IMR-90 (cell line): ENCODE measurements at regions not wholly inside any gene's neighbourhood (a gene's known extent, or its start where the extent isn't known, plus 50 kb on each side); places are given as distances from the start of the nearest gene placed in this dataset.

ENCODE experiments used
- ATAC-seq: fragments of 200-7000 bp; cut with Tn5 transposase; 2 replicates; pipeline ENCODE4 v1.9.1; 2020; ENCODE audit warnings: low read depth, mild to moderate bottlenecking, moderate library complexity
- BruUV-seq: library from RNA; stranded (reverse); fragments of 400-500 nt; replicated peaks from 2 replicates; lab custom pipeline; 2021; lab: Mats Ljungman, UMichigan
- CTCF ChIA-PET: fragments of 300-600 bp; formaldehyde crosslinking; extraction: SDS; loops from one replicate; lab custom pipeline; 2021; ENCODE audit warnings: antibody characterized with exemption; lab: Yijun Ruan, JAX
- POLR2A ChIA-PET: fragments of 300-600 bp; sonication (Branson Sonifier 250); formaldehyde crosslinking; loops from one replicate; lab custom pipeline; 2022; ENCODE audit warnings: antibody characterized with exemption; ENCODE audit not compliant: unreplicated experiment; lab: Charles Lee
- DNase-seq: peaks from one replicate; pipeline ENCODE4 v3.0.0; 2013
- H2AFZ ChIP-seq: replicated peaks from 2 replicates; pipeline ENCODE3; 2013; ENCODE audit warnings: low read length, mild to moderate bottlenecking; ENCODE audit not compliant: poor library complexity
- H2AK5ac ChIP-seq: 2 replicates; pipeline ENCODE4 v1.6.1; 2013; ENCODE audit warnings: low read depth, low read length, inconsistent platforms
- H2AK9ac ChIP-seq: replicated peaks from 2 replicates; pipeline ENCODE3; 2013; ENCODE audit warnings: mild to moderate bottlenecking, low read depth, low read length, moderate library complexity; ENCODE audit not compliant: poor library complexity
- H2BK120ac ChIP-seq: 2 replicates; pipeline ENCODE4 v1.6.1; 2013; ENCODE audit warnings: low read depth, low read length, inconsistent platforms
- H2BK15ac ChIP-seq: 3 replicates; pipeline ENCODE4 v1.6.1; 2013; ENCODE audit warnings: low read depth, low read length, inconsistent platforms
- H2BK20ac ChIP-seq: 2 replicates; pipeline ENCODE4 v1.6.1; 2013; ENCODE audit warnings: low read depth, mild to moderate bottlenecking, inconsistent platforms, low read length, moderate library complexity
- H2BK5ac ChIP-seq: 2 replicates; pipeline ENCODE4 v1.6.1; 2013; ENCODE audit warnings: mild to moderate bottlenecking, low read depth, low read length, inconsistent platforms; ENCODE audit not compliant: poor library complexity, severe bottlenecking
- H3K14ac ChIP-seq: replicated peaks from 2 replicates; pipeline ENCODE4 v1.6.1; 2013; ENCODE audit warnings: low read depth, low read length, inconsistent platforms
- H3K18ac ChIP-seq: 2 replicates; pipeline ENCODE4 v1.6.1; 2013; ENCODE audit warnings: low read depth, low read length, control low read depth
- H3K23ac ChIP-seq: 2 replicates; pipeline ENCODE4 v1.6.1; 2013; ENCODE audit warnings: low read depth, low read length, inconsistent platforms
- H3K27ac ChIP-seq: 2 replicates; pipeline ENCODE4 v1.5.1; 2013; ENCODE audit warnings: mild to moderate bottlenecking, control low read depth, low read length; ENCODE audit not compliant: insufficient read depth
- H3K27me3 ChIP-seq: 2 replicates; pipeline ENCODE4 v1.6.1; 2013; ENCODE audit warnings: low read length; ENCODE audit not compliant: control insufficient read depth, insufficient read depth
- H3K36me3 ChIP-seq: 2 replicates; pipeline ENCODE4 v1.6.1; 2013; ENCODE audit warnings: low read length, mixed read lengths; ENCODE audit not compliant: control insufficient read depth, insufficient read depth
- H3K4ac ChIP-seq: 2 replicates; pipeline ENCODE4 v1.6.1; 2013; ENCODE audit warnings: low read depth, low read length, inconsistent platforms
- H3K4me1 ChIP-seq: 2 replicates; pipeline ENCODE4 v1.6.1; 2013; ENCODE audit warnings: low read length, mixed read lengths; ENCODE audit not compliant: control insufficient read depth, insufficient read depth
- H3K4me2 ChIP-seq: 2 replicates; pipeline ENCODE4 v1.6.1; 2013; ENCODE audit warnings: low read depth, mild to moderate bottlenecking, control low read depth, low read length, moderate library complexity
- H3K4me3 ChIP-seq: 2 replicates; pipeline ENCODE4 v1.5.1; 2013; ENCODE audit warnings: low read depth, mild to moderate bottlenecking, control low read depth, low read length, moderate library complexity; ENCODE audit not compliant: insufficient read depth
- H3K56ac ChIP-seq: 2 replicates; pipeline ENCODE4 v1.6.1; 2013; ENCODE audit warnings: low read length, inconsistent platforms; ENCODE audit not compliant: insufficient read depth; ENCODE audit errors: extremely low read depth
- H3K79me1 ChIP-seq, 2 experiments: 2 replicates each; pipeline ENCODE4 v1.6.1; 2013; ENCODE audit warnings: low read length in 2 of 2, inconsistent platforms in 1 of 2, low read depth in 1 of 2
- H3K9ac ChIP-seq: 2 replicates; pipeline ENCODE4 v1.6.1; 2013; ENCODE audit warnings: low read depth, low read length, control low read depth
- H3K9me1 ChIP-seq: 2 replicates; pipeline ENCODE4 v1.6.1; 2013; ENCODE audit warnings: low read length, inconsistent platforms; ENCODE audit not compliant: insufficient read depth
- H3K9me3 ChIP-seq: 2 replicates; pipeline ENCODE4 v1.6.1; 2013; ENCODE audit warnings: low read length; ENCODE audit not compliant: control insufficient read depth, insufficient read depth
- H4K20me1 ChIP-seq: 2 replicates; pipeline ENCODE4 v1.6.1; 2013; ENCODE audit warnings: low read length, inconsistent platforms; ENCODE audit not compliant: insufficient read depth
- H4K5ac ChIP-seq: 2 replicates; pipeline ENCODE4 v1.6.1; 2013; ENCODE audit warnings: mild to moderate bottlenecking, low read depth, low read length, control low read depth
- H4K8ac ChIP-seq, 2 experiments: 2 replicates each; pipeline ENCODE4 v1.6.1; 2013; ENCODE audit warnings: low read depth in 2 of 2, low read length in 2 of 2, control low read depth in 1 of 2, inconsistent platforms in 1 of 2
- H4K91ac ChIP-seq: 2 replicates; pipeline ENCODE4 v1.6.1; 2013; ENCODE audit warnings: low read depth, low read length, inconsistent platforms; ENCODE audit not compliant: insufficient read depth
- BHLHE40 ChIP-seq: fragments of 150-350 bp; IDR thresholded peaks from 2 replicates; pipeline ENCODE4 v1.6.1; 2016; ENCODE audit warnings: mild to moderate bottlenecking, low read depth, low read length
- CHD1 ChIP-seq: IDR thresholded peaks from 2 replicates; pipeline ENCODE4 v1.6.1; 2012; ENCODE audit warnings: low read depth, low read length, improper control_type of control experiment
- CTCF ChIP-seq: conservative IDR thresholded peaks from 2 replicates; pipeline ENCODE4 v1.5.1; 2012; ENCODE audit warnings: mild to moderate bottlenecking, low read depth, low read length, improper control_type of control experiment
- ELK1 ChIP-seq: fragments of 150-350 bp; IDR thresholded peaks from 2 replicates; pipeline ENCODE4 v1.6.1; 2016; ENCODE audit warnings: low read depth, mild to moderate bottlenecking, low read length, moderate library complexity, borderline replicate concordance
- FOS ChIP-seq: fragments of 150-350 bp; IDR thresholded peaks from 2 replicates; pipeline ENCODE4 v1.6.1; 2016; ENCODE audit warnings: low read depth, low read length
- MAFK ChIP-seq: IDR thresholded peaks from 2 replicates; pipeline ENCODE4 v1.6.1; 2012; ENCODE audit warnings: low read depth, low read length, improper control_type of control experiment
- MAZ ChIP-seq: IDR thresholded peaks from 2 replicates; pipeline ENCODE4 v1.6.1; 2012; ENCODE audit warnings: low read depth, mild to moderate bottlenecking, low read length, improper control_type of control experiment, moderate library complexity, borderline replicate concordance
- MXI1 ChIP-seq: IDR thresholded peaks from 2 replicates; pipeline ENCODE4 v1.6.1; 2012; ENCODE audit warnings: low read depth, mild to moderate bottlenecking, low read length, moderate library complexity, borderline replicate concordance
- NFE2L2 ChIP-seq: fragments of 150-350 bp; IDR thresholded peaks from 2 replicates; pipeline ENCODE4 v1.6.1; 2016; ENCODE audit warnings: low read depth, mild to moderate bottlenecking, low read length
- POLR2A ChIP-seq: IDR thresholded peaks from 2 replicates; pipeline ENCODE4 v1.6.1; 2012; ENCODE audit warnings: mild to moderate bottlenecking, low read depth, low read length
- RAD21 ChIP-seq: IDR thresholded peaks from 2 replicates; pipeline ENCODE4 v1.6.1; 2012; ENCODE audit warnings: low read length, improper control_type of control experiment
- RCOR1 ChIP-seq: IDR thresholded peaks from 2 replicates; pipeline ENCODE4 v1.6.1; 2012; ENCODE audit warnings: mild to moderate bottlenecking, low read length, improper control_type of control experiment; ENCODE audit not compliant: insufficient replicate concordance
- SMC3 ChIP-seq: fragments of 150-350 bp; IDR thresholded peaks from 2 replicates; pipeline ENCODE4 v1.6.1; 2016; ENCODE audit warnings: low read depth, mild to moderate bottlenecking, antibody characterized with exemption, low read length, moderate library complexity
- USF2 ChIP-seq: fragments of 150-350 bp; IDR thresholded peaks from 2 replicates; pipeline ENCODE4 v1.6.1; 2017; ENCODE audit warnings: mild to moderate bottlenecking, antibody characterized with exemption, low read length, low read depth
- WGBS, 2 experiments: methylation state at CpG; one replicate each; pipeline versions ENCODE4 v1.1.5 to v1.1.7; 2013; ENCODE audit warnings: missing lambda C conversion rate in 2 of 2; ENCODE audit not compliant: insufficient read length in 1 of 2; ENCODE audit errors: extremely low coverage in 2 of 2; 5-methylcytosine and 5-hydroxymethylcytosine counted together
- dilution Hi-C: fragments of 300-500 bp; cut with HindIII; formaldehyde crosslinking; loops from one replicate; pipeline ENCODE4 v1.14.3; 2018; ENCODE audit warnings: low sequenced_read_pairs; ENCODE audit not compliant: unreplicated experiment
- in situ Hi-C: fragments of 300-500 bp; cut with MboI; formaldehyde crosslinking; loops from 3 replicates; pipeline ENCODE4 v1.14.3; 2019; ENCODE audit warnings: low sequenced_read_pairs, inconsistent platforms, mixed read lengths
- intact Hi-C: fragments of 100-400 bp; cut with micrococcal nuclease; formaldehyde crosslinking; loops from 2 replicates; pipeline ENCODE4 v1.10.0; 2022

- no peak overlapping the region for H2AK5ac ChIP-seq
- TF ChIP-seq CTCF (no peak), MAFK (no peak), SMC3 (no peak), MXI1 (no peak), NFE2L2 (no peak), CHD1 (no peak), RAD21 (no peak), BHLHE40 (no peak), POLR2A (no peak), FOS (no peak), RCOR1 (no peak), MAZ (no peak), ELK1 (no peak), USF2 (no peak)
- no peak for ATAC-seq
- H3K9me1 ChIP-seq = peaks cover 3% of the 10 kb centered on the region; the same call in 1 of the 2 replicates
- H3K27ac ChIP-seq = no peak overlapping the region
- H4K20me1 ChIP-seq = no peaks in the 10 kb centered on the region
- no peak overlapping the region for H3K4me3 ChIP-seq
- WGBS, 2 experiments = no CpG with 5 or more reads among the region's 3 CpGs
- no peak overlapping the region for H2AFZ ChIP-seq
- H2BK20ac ChIP-seq = no peak overlapping the region
- H3K36me3 ChIP-seq = no peaks in the 10 kb centered on the region
- peaks cover 6% of the 10 kb centered on the region; the same call in 1 of the 2 replicates for H3K27me3 ChIP-seq
- H2BK120ac ChIP-seq = no peak overlapping the region
- no peak overlapping the region for H4K8ac ChIP-seq
- no peak overlapping the region for H3K23ac ChIP-seq
- CTCF ChIA-PET = no interaction called here
- H3K9ac ChIP-seq = no peak overlapping the region
- no peak overlapping the region for H2BK15ac ChIP-seq
- no peaks in the 10 kb centered on the region for H3K4me1 ChIP-seq
- no peak overlapping the region for H4K5ac ChIP-seq
- no peak overlapping the region for H3K14ac ChIP-seq
- in situ Hi-C loops (no loop called here), dilution Hi-C loops (no loop called here), intact Hi-C loops (no loop called here)
- H2BK5ac ChIP-seq = no peak overlapping the region
- H3K4me2 ChIP-seq = no peak overlapping the region
- no peak for DNase-seq
- H4K91ac ChIP-seq = no peak overlapping the region
- no peak overlapping the region for H3K56ac ChIP-seq
- H2AK9ac ChIP-seq = no peak overlapping the region
- H3K4ac ChIP-seq = no peak overlapping the region
- POLR2A ChIA-PET = no interaction called here
- no TSS peak for BruUV-seq
- no peak overlapping the region for H3K18ac ChIP-seq
- no peaks in the 10 kb centered on the region for H3K79me1 ChIP-seq
- H3K9me3 ChIP-seq = no peaks in the 10 kb centered on the region
Observed at GRCh38 chr2:234898534-234899053, 53.2 kb upstream of the SH3BP4 start.
